Lower lobe of right lung (tissue), 2 donors: ENCODE measurements at regions not wholly inside any gene's neighbourhood (a gene's known extent, or its start where the extent isn't known, plus 50 kb on each side); places are given as distances from the start of the nearest gene placed in this dataset.

Experiments used
- ATAC-seq, 2 donors: fragments of 200-7000 bp; cut with Tn5 transposase; one replicate each; pipeline ENCODE4 v1.9.1; 2020 to 2022; ENCODE audit warnings: mild to moderate bottlenecking in 2 of 2, moderate library complexity in 2 of 2
- DNase-seq: peaks from one replicate; pipeline ENCODE4 v3.0.0-alpha.2; 2020
- H3K27ac ChIP-seq: fragments of 200-600 bp; one replicate; pipeline ENCODE4 v1.8.0; 2022
- H3K27me3 ChIP-seq: fragments of 200-600 bp; one replicate; pipeline ENCODE4 v1.8.0; 2022; ENCODE audit warnings: low read depth
- H3K36me3 ChIP-seq: fragments of 200-600 bp; one replicate; pipeline ENCODE4 v1.8.0; 2022; ENCODE audit warnings: mild to moderate bottlenecking
- H3K4me1 ChIP-seq: fragments of 200-600 bp; one replicate; pipeline ENCODE4 v1.8.0; 2022
- H3K4me3 ChIP-seq: fragments of 200-600 bp; one replicate; pipeline ENCODE4 v1.8.0; 2022; ENCODE audit warnings: mild to moderate bottlenecking
- H3K9me3 ChIP-seq: fragments of 200-600 bp; one replicate; pipeline ENCODE4 v1.8.0; 2022
- intact Hi-C: fragments of 100-400 bp; cut with DNase I; formaldehyde crosslinking; loops from one replicate; pipeline ENCODE4 v1.11.0; 2022
- TF ChIP-seq, protein P1 (sequence below): fragments of 200-600 bp; IDR thresholded peaks from one replicate; pipeline ENCODE4 v1.8.0; 2022; ENCODE audit warnings: antibody characterized with exemption, mild to moderate bottlenecking
- donor health status: DM: no; HTN: yes; CAD: no; lungs with severe emphysema.

DNA sequence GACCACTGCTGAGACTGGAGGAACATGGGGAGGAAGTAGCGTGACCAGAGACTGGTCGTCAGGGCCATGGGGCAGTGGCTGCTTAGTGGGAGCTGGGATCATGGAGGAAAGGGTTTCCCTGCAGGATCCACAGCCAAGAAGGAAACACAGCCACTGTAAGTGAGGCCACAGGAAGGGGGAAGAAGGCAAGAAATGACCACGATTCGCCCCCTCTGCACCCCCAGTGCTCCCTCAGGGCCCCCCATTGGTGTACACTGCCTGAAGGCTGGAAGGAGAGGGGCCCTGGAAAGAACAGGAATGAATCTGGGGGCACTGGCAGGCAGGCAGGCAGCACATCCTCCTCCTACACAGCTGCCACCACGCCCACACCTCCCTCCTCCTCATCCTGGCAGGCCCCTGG, 62.5 kb upstream of the RMDN2 start:
- no peak for ATAC-seq
- TF ChIP-seq, protein P1, sequence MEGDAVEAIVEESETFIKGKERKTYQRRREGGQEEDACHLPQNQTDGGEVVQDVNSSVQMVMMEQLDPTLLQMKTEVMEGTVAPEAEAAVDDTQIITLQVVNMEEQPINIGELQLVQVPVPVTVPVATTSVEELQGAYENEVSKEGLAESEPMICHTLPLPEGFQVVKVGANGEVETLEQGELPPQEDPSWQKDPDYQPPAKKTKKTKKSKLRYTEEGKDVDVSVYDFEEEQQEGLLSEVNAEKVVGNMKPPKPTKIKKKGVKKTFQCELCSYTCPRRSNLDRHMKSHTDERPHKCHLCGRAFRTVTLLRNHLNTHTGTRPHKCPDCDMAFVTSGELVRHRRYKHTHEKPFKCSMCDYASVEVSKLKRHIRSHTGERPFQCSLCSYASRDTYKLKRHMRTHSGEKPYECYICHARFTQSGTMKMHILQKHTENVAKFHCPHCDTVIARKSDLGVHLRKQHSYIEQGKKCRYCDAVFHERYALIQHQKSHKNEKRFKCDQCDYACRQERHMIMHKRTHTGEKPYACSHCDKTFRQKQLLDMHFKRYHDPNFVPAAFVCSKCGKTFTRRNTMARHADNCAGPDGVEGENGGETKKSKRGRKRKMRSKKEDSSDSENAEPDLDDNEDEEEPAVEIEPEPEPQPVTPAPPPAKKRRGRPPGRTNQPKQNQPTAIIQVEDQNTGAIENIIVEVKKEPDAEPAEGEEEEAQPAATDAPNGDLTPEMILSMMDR = no peak
- Histone ChIP-seq H3K36me3 (no peaks in the 10 kb centered on the region), H3K4me3 (no peak overlapping the region), H3K27me3 (no peaks in the 10 kb centered on the region), H3K4me1 (peaks cover 18% of the 10 kb centered on the region), H3K9me3 (peaks cover 6% of the 10 kb centered on the region), H3K27ac (no peak overlapping the region)
- DNase-seq = no peak
- intact Hi-C loops = no loop called here

GRCh38 chr2:37864217-37864616, 60.9 kb upstream of the RMDN2 start:
- DNase-seq = no peak
- TF ChIP-seq, protein P1 = no peak
- Histone ChIP-seq H3K27me3 (no peaks in the 10 kb centered on the region), H3K36me3 (no peaks in the 10 kb centered on the region), H3K9me3 (peaks cover 3% of the 10 kb centered on the region), H3K4me3 (no peak overlapping the region), H3K27ac (no peak overlapping the region), H3K4me1 (peaks cover 18% of the 10 kb centered on the region)
- ATAC-seq = no peak
- intact Hi-C loops = no loop called here

GRCh38 chr2:37865640-37866039, 59.4 kb upstream of the RMDN2 start:
- TF ChIP-seq, protein P1 = no peak
- Histone ChIP-seq H3K36me3 (no peaks in the 10 kb centered on the region), H3K4me3 (no peak overlapping the region), H3K9me3 (no peaks in the 10 kb centered on the region), H3K27me3 (no peaks in the 10 kb centered on the region), H3K4me1 (peaks cover 18% of the 10 kb centered on the region), H3K27ac (no peak overlapping the region)
- no peak for DNase-seq
- intact Hi-C loops = no loop called here
- ATAC-seq = no peak

DNA sequence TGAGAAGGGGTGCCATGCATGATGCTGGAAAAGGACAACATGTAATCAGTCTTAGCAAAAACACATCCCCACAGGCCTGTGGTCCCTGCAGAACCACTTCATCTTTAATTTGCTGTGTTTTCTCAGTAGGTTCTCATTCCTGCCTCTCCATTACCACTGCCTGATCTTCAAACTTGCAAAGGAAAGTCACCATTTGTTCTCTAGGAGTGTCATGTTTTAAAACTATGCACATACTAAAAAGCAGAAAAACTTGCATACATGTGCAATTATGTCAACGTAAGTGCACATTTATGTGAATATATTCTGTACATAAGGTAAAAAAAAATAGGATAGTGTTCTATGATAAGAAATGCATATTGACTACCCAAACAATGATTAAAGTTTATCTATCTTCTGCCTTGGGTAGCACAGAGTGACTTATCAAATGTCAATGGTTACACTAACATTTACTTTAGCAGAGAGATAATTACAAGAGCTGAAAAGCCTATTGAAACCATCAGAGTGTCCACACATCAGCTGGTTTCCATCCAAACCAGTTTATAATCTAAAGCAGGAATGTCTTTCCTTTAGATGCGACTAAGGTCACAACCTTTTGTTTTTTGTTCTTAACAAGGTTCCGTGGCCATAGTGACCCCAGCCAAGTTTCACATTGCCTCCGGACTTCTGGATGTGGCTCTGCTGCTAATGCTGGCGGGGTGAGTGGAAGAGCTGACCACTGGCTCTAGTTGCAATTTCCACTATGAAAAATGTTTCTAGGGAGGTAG, 58.7 kb upstream of the RMDN2 start:
- TF ChIP-seq, protein P1 = no peak
- ATAC-seq = no peak
- no peaks in the 10 kb centered on the region for H3K36me3 ChIP-seq
- no peak for DNase-seq
- intact Hi-C loops = no loop called here
- peaks cover 18% of the 10 kb centered on the region for H3K4me1 ChIP-seq
- H3K9me3 ChIP-seq = no peaks in the 10 kb centered on the region
- no peak overlapping the region for H3K27ac ChIP-seq
- no peaks in the 10 kb centered on the region for H3K27me3 ChIP-seq
- H3K4me3 ChIP-seq = no peak overlapping the region

DNA sequence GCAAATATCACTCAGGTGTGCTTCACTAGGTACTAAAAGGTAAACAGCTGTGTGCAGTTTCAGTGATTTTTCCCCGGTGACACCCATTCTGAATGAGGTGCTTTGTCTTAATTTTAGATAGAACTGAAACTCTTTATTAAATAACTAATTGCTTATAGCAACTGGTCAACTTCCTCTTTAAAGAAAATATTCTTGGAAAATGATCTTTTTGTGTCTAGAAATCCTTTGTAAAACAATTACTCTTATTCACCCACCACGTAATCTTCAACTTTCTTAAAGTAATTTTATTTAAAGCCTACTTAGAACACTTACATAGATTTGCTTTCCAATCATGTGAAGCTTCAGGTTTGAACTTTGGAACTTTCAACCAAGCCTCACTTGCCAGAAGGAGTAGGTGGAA, 57.9 kb upstream of the RMDN2 start:
- ATAC-seq (no peak), DNase-seq (no peak)
- intact Hi-C loops = no loop called here
- Histone ChIP-seq H3K9me3 (no peaks in the 10 kb centered on the region), H3K27ac (no peak overlapping the region), H3K4me3 (no peak overlapping the region), H3K4me1 (peaks cover 18% of the 10 kb centered on the region), H3K36me3 (no peaks in the 10 kb centered on the region), H3K27me3 (no peaks in the 10 kb centered on the region)
- TF ChIP-seq, protein P1 = no peak
